Hepatocyte (in vitro differentiated cells): ENCODE measurements at regions not wholly inside any gene's neighbourhood (a gene's known extent, or its start where the extent isn't known, plus 50 kb on each side); places are given as distances from the start of the nearest gene placed in this dataset.

Experiments
- DNase-seq: peaks from one replicate; pipeline ENCODE4 v3.0.0-alpha.2; 2016; ENCODE audit warnings: low spot score
- H2AFZ ChIP-seq: fragments of 200-600 bp; sonication (generic); 2 replicates; pipeline ENCODE4 v1.6.0; 2016; ENCODE audit warnings: antibody characterized with exemption, mild to moderate bottlenecking
- H3K27ac ChIP-seq: fragments of 200-600 bp; sonication (generic); 2 replicates; pipeline ENCODE4 v1.5.1; 2016; ENCODE audit warnings: mild to moderate bottlenecking
- H3K27me3 ChIP-seq: fragments of 200-600 bp; sonication (generic); 2 replicates; pipeline ENCODE4 v1.6.1; 2016
- H3K36me3 ChIP-seq: fragments of 200-600 bp; sonication (generic); replicated peaks from 2 replicates; pipeline ENCODE4 v1.5.1; 2016; ENCODE audit warnings: low read depth; ENCODE audit not compliant: insufficient read depth
- H3K4me1 ChIP-seq: fragments of 200-600 bp; sonication (generic); 2 replicates; pipeline ENCODE4 v1.5.1; 2016; ENCODE audit warnings: mild to moderate bottlenecking, moderate library complexity; ENCODE audit not compliant: insufficient read depth
- H3K4me2 ChIP-seq: fragments of 200-600 bp; sonication (generic); 2 replicates; pipeline ENCODE4 v1.6.0; 2016
- H3K4me3 ChIP-seq: fragments of 200-600 bp; sonication (generic); 2 replicates; pipeline ENCODE4 v1.5.1; 2016; ENCODE audit warnings: mild to moderate bottlenecking
- H3K79me2 ChIP-seq: fragments of 200-600 bp; sonication (generic); 2 replicates; pipeline ENCODE4 v1.6.0; 2017; ENCODE audit warnings: mild to moderate bottlenecking
- H3K9me2 ChIP-seq: fragments of 200-600 bp; sonication (generic); replicated peaks from 2 replicates; pipeline ENCODE4 v1.6.0; 2017; ENCODE audit warnings: mild to moderate bottlenecking; ENCODE audit not compliant: insufficient read depth
- H3K9me3 ChIP-seq: fragments of 200-600 bp; sonication (generic); 2 replicates; pipeline ENCODE4 v1.5.1; 2016; ENCODE audit warnings: low read depth, mild to moderate bottlenecking
- H4K20me1 ChIP-seq: fragments of 200-600 bp; sonication (generic); 2 replicates; pipeline ENCODE4 v1.6.0; 2016; ENCODE audit warnings: mild to moderate bottlenecking; ENCODE audit not compliant: insufficient read depth, poor library complexity, severe bottlenecking
- CTCF ChIP-seq: fragments of 200-600 bp; sonication (generic); IDR thresholded peaks from 2 replicates; pipeline ENCODE4 v1.5.1; 2016; ENCODE audit warnings: antibody characterized with exemption, mild to moderate bottlenecking; ENCODE audit not compliant: poor library complexity
- EZH2 ChIP-seq: fragments of 200-600 bp; sonication (generic); IDR thresholded peaks from 2 replicates; pipeline ENCODE4 v1.6.1; 2016; ENCODE audit warnings: antibody characterized with exemption, mild to moderate bottlenecking, borderline replicate concordance
- EZH2phosphoT487 ChIP-seq: fragments of 200-600 bp; sonication (generic); IDR thresholded peaks from one replicate; pipeline ENCODE4 v1.6.1; 2018; ENCODE audit warnings: antibody characterized with exemption, mild to moderate bottlenecking, low read depth, moderate library complexity; ENCODE audit not compliant: unreplicated experiment, severe bottlenecking
- WGBS: methylation state at CpG from one replicate; pipeline ENCODE4 v1.1.6; 2016; ENCODE audit warnings: low lambda C conversion rate; ENCODE audit errors: missing lambda C conversion rate; 5-methylcytosine and 5-hydroxymethylcytosine counted together

GRCh38 chr11:35049859-35050531, 89.0 kb upstream of the CD44 start:
- Histone ChIP-seq H3K79me2 (no peaks in the 10 kb centered on the region), H3K4me3 (no peak overlapping the region), H3K27ac (no peak overlapping the region), H3K4me1 (peaks cover 4% of the 10 kb centered on the region), H4K20me1 (no peaks in the 10 kb centered on the region), H3K9me3 (no peaks in the 10 kb centered on the region), H3K4me2 (no peak overlapping the region), H3K9me2 (no peaks in the 10 kb centered on the region), H3K36me3 (no peaks in the 10 kb centered on the region), H2AFZ (no peak overlapping the region), H3K27me3 (no peaks in the 10 kb centered on the region)
- DNase-seq: no peak
- WGBS: 75% methylated on average over 4 of the region's 4 CpGs
- TF ChIP-seq EZH2 (no peak), CTCF (no peak), EZH2phosphoT487 (no peak)

- Histone ChIP-seq H2AFZ (no peak overlapping the region), H3K4me3 (no peak overlapping the region), H3K9me2 (no peaks in the 10 kb centered on the region), H3K36me3 (no peaks in the 10 kb centered on the region), H3K9me3 (no peaks in the 10 kb centered on the region), H3K79me2 (no peaks in the 10 kb centered on the region), H3K4me1 (peaks cover 4% of the 10 kb centered on the region), H3K4me2 (no peak overlapping the region), H4K20me1 (no peaks in the 10 kb centered on the region), H3K27ac (no peak overlapping the region), H3K27me3 (no peaks in the 10 kb centered on the region)
- TF ChIP-seq EZH2 (no peak), EZH2phosphoT487 (no peak), CTCF (no peak)
- no peak for DNase-seq
- 84% methylated on average over 6 of the region's 6 CpGs for whole genome bisulfite sequencing
Measured at GRCh38 chr11:35050541-35050995, 88.4 kb upstream of the CD44 start.

GRCh38 chr11:35056391-35057093, 82.4 kb upstream of the CD44 start:
- DNase-seq: no peak
- H3K4me3 ChIP-seq: no peak overlapping the region
- H3K9me2 ChIP-seq: no peaks in the 10 kb centered on the region
- H3K9me3 ChIP-seq: no peaks in the 10 kb centered on the region
- no peaks in the 10 kb centered on the region for H3K79me2 ChIP-seq
- no peak overlapping the region for H2AFZ ChIP-seq
- H3K36me3 ChIP-seq: no peaks in the 10 kb centered on the region
- no peaks in the 10 kb centered on the region for H3K27me3 ChIP-seq
- 89% methylated on average over 1 of the region's 1 CpG for WGBS
- TF ChIP-seq CTCF (no peak), EZH2phosphoT487 (no peak), EZH2 (no peak)
- no peaks in the 10 kb centered on the region for H4K20me1 ChIP-seq
- no peaks in the 10 kb centered on the region for H3K4me1 ChIP-seq
- no peak overlapping the region for H3K4me2 ChIP-seq
- no peak overlapping the region for H3K27ac ChIP-seq
